SIG-M5 (cell line): ENCODE measurements at regions not wholly inside any gene's neighbourhood (a gene's known extent, or its start where the extent isn't known, plus 50 kb on each side); places are given as distances from the start of the nearest gene placed in this dataset.

Experiments
- DNase-seq: peaks from one replicate; lab custom pipeline; 2025; lab: John Stamatoyannopoulos, UW

DNA sequence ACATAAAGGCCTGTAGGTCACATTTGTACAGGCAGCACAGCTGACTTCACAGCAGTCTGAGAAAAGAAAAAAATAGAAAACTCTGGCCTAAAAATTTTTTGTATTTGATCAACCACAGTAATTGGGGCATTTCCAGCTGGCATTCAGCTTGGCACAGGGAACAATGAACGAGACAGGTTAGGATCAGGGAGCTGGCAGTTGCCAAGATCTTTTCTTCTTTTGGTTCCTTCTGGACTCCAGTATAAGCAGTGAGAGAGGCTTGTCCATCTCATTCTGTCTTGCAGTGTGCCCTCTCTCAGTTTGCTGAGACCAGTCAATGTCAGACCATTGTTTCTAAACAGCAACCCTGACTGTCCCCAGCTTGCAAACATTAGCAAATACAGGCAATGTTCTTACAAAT is 601.1 kb downstream of the TLR4 start:
- no peak for DNase-seq

GRCh38 chr9:118306801-118307200 is 602.6 kb downstream of the TLR4 start:
- DNase-seq, result no peak

GRCh38 chr9:118313965-118314364 is 609.8 kb downstream of the TLR4 start:
- DNase-seq, result no peak

- DNase-seq, result no peak
Observed at GRCh38 chr9:118316831-118317343, 612.7 kb downstream of the TLR4 start.

DNA sequence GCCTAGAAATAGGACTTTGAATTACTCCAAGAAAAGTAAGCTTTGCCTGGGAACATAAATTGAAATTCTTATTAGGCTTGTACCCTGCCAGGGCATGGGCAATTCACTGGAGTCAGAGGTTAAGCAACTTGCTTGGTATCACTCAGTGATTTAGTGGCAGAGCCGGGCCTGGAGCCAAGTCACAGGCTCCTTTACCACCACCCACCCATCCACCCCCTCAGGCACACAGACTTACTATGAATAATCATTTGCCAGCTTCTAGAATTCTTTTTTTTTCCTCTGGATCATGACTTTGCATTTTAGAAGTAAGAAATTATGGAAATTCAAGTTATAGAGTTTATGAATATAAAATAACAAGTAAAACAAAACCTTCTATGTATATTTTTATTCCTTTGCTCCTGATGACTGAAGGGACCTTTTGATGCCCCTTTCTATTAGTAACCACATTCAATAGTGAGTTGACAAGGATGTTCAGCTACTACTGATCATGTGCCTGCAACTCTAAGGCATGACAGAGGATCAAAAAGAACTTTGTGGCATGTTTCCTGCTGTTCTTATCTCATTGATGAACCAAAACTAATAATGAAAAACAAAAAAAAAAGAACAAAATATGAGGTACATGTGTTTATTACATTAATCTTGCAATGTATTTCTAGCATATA is 614.7 kb downstream of the TLR4 start:
- no peak for DNase-seq

- DNase-seq, result no peak
Observed at GRCh38 chr9:118321788-118322187, 617.6 kb downstream of the TLR4 start.

DNA sequence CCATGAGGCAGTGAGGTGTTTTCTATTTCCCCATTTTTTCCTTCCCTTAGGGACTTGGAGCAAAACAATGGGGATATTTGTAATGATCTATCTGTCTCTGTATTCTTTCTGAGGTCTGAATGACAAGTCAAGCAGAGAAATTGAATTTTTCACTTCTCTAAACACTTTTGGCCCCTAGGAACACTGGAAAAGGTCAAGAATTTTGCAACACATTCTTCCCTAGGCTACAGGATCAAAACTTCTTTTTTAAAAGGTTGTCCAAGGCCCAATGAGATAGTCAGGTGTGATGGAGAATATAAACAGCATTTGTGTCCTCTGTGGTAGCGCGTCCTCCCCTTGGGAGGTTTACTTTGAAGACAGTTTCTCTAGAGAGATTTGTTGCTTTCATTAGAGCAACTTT is 620.5 kb downstream of the TLR4 start:
- DNase-seq, result no peak

DNA sequence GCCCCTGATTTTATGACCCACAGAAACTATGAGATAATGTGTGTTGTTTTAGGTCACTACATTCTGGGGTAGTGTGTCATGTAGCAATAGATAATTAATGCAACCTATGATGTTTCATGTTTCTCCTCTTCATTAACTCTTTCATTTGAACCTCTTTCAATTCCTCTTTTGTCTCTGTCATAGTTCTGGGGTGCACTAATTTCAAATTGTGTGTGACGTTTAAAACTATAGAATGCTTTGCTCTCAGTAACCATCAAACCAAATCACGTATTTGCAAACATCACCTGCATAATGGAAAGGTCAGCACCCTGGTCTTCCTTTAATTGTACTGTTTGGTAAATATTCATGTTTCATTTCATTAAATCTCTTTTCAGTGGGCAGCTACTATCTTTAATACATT is 621.6 kb downstream of the TLR4 start:
- DNase-seq, result no peak

DNA sequence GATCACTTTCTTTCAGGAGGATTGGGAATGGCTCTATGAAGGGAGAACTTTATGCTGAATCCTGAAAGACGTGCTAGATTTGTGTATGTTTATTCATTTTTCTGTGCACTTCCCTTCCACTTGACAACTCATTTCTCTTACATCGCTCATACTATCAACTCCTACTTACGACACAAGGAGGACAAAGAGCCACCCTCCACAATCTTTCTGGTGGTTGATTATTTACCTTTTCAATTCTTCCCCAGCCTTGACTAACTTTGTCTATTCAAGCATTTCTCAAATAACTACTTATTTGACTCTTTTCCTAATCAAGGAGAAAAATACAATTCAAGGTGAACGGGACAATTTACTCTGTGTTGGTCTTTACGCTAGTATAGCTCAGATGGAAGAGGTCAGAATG is 622.1 kb downstream of the TLR4 start:
- no peak for DNase-seq

DNA sequence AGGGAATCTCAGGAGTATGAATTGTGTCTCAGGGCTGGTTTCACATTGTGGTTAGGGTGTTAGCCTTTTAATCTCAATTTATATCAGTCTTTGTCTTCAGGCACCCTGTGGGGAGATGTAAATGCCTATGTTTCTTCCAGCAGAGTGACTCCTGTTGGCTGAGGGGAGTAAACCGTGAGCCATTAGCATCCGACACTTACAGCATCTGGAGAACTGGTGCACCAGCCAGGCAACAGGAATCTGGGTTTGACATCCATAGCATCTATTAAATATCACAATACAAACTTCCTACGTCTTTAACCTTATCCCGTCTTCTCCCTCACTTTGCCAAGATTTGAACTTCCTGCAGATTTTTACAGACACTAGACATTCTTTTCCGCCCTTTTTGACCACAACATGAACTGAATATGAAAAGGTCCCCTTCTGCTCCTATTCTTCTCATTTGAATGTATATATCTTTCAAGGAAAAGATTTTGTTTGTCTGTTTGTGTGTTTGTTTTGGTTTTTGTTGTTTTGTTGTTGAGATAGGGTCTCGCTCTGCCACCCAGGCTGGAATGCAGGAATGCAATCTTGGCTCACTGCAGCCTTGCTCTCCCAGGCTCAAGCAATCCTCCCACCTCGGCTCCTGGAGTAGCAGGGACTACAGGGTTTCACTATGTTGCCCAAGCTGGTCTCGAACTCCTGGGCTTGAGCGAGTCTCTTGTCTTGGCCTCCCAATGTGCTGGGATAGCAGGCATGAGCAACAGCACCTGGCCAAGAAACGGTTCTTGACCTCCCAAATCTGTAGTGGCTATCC is 626.2 kb downstream of the TLR4 start:
- no peak for DNase-seq

DNA sequence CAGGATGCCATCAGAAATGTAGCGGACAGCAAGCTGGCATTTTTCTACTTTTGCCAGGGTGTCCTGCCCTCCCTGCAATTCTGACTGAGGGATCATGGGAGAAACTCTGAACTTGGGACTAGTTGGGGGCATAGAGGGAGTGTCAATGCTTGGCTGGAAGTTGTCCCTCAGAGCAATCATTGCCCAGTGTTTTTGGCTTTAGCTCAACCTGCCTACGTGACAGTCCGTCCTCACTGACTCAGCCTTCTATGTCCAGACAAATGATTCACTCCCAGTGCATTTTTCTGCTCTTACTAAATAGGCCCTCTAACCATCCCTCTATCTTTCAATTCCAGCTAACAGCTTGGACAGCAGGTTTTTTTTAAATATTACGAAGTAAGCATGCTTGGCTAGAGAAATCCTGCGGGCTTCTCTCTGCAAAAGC is 627.4 kb downstream of the TLR4 start:
- no peak for DNase-seq

GRCh38 chr9:118336250-118336942 is 632.2 kb downstream of the TLR4 start:
- DNase-seq, result no peak

GRCh38 chr9:118336943-118337330 is 632.7 kb downstream of the TLR4 start:
- no peak for DNase-seq

GRCh38 chr9:118360036-118360435 is 655.8 kb downstream of the TLR4 start:
- no peak for DNase-seq

DNA sequence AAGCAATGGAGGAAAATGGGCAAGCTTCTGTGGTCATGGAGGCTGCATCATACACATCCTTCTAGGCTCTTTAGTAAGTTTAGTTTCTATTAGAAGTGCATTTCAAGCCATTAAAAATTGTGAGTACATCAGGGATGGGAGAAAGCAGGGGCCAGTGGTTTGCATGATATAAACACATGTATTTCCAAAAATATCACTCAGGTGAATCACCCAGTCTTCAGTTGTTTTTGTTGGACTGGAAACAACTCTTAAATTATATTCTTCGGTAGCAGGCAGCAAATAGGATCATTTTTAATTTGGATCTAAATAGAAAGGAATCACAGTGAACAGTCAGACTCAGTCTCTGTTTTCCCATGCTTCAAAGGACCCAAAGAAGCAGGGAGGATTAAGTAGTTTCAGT is 657.9 kb downstream of the TLR4 start:
- no peak for DNase-seq

GRCh38 chr9:118362596-118362995 is 658.4 kb downstream of the TLR4 start:
- DNase-seq, result no peak

GRCh38 chr9:118364266-118365106 is 660.3 kb downstream of the TLR4 start:
- no peak for DNase-seq

DNA sequence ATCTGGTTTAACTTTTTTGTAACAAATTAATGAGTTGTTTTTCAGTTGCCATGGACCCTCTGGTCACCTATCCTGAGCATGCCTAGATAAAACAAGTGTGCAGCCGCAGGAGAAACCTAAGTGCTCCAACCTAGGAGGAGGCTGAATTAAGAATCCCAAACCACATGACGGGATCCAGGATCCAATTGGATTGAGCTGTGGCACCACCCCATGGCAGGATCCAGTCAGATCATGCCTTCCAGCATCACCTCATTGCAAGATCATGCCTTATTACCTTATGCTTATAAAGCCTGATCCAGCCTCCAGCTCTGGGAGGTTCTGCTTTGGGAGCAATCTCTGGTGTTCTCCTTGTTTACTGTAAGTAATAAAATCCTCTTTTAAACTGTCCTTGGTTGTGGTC is 662.0 kb downstream of the TLR4 start:
- no peak for DNase-seq

GRCh38 chr9:118367383-118367782 is 663.2 kb downstream of the TLR4 start:
- DNase-seq, result no peak

DNA sequence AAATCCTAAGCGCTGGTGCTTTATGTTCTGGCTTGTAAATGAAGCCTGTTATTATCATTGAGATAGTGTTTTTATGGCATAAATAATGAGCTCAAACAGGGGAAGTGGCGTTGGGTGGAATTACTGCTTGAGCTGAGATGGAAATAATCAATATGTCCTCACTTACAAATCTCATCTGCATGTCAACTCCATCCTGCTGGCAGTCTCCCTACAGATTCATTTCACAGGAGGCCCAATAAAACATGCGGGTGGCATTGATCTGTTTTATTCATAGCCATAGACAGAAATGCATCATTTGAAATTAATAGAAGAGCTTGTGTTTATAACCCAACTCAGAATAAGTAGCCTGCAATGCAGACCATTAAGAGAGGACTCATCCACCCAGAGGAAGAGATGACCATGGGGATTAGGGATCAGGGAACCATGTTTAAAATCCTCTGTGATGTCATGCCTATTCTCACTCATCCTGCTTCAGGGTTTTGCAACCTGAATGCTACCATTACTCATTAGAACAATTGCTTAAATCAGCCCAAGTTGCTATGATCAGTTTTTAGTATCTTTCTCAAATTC is 680.4 kb downstream of the TLR4 start:
- DNase-seq, result no peak

DNA sequence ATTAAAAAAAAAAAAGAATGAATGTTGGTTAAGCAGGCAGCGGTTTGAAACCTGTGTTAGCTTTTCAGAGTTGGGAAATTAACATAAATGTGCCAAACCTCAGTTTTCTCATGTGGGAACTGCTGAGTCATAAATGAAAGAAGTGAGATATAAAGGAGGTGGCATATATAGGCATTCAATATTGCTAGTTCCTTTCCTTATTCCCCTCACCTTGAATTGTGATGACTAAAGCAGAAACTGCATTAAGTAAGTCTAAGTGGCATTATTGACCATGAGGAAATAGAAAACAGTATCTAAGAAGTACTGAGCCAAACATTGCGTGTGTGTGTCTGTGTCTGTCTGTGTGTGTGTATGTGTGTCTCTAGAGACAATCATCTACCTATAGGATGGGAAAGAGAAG is 691.2 kb downstream of the TLR4 start:
- no peak for DNase-seq

DNA sequence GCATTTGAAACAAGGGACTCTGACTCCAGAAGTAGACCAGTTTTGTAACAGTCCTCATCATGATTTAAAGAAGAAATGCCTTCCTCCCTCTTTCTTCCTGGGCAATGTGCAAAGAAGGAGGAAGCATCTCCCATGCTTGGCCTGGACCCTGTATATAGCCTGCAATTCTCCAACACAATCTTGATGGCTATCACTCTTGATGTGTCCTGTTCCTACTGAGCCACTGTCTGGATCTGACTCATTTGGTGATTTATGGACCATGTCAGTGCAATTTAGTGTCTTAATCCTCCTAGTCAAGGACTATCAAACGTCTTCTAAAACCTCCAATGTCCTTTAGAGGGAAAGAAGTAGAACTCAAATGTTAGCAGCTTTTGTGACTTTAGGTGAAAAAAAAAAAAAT is 697.3 kb downstream of the TLR4 start:
- DNase-seq, result no peak
